Loucy (cell line): ENCODE measurements at regions not wholly inside any gene's neighbourhood (a gene's known extent, or its start where the extent isn't known, plus 50 kb on each side); places are given as distances from the start of the nearest gene placed in this dataset.

ENCODE experiments used
- H2AFZ ChIP-seq: fragments of 200-600 bp; sonication (generic); 2 replicates; pipeline ENCODE4 v1.6.0; 2016; ENCODE audit warnings: antibody characterized with exemption, mild to moderate bottlenecking, low read length, moderate library complexity
- H3F3A ChIP-seq: fragments of 200-600 bp; 2 replicates; pipeline ENCODE4 v1.6.0; 2016; ENCODE audit warnings: antibody characterized with exemption, low read depth, mild to moderate bottlenecking
- H3K27me3 ChIP-seq: fragments of 200-600 bp; sonication (generic); 2 replicates; pipeline ENCODE4 v1.6.1; 2014; ENCODE audit warnings: low read length, mild to moderate bottlenecking; ENCODE audit not compliant: insufficient read depth, poor library complexity, severe bottlenecking
- H3K36me3 ChIP-seq: fragments of 200-600 bp; sonication (generic); 2 replicates; pipeline ENCODE4 v1.6.1; 2016; ENCODE audit warnings: low read length; ENCODE audit not compliant: insufficient read depth
- H3K4me1 ChIP-seq: fragments of 200-600 bp; sonication (generic); 2 replicates; pipeline ENCODE4 v1.5.1; 2014; ENCODE audit warnings: low read length, mild to moderate bottlenecking; ENCODE audit not compliant: insufficient read depth, poor library complexity, severe bottlenecking
- H3K4me2 ChIP-seq: fragments of 200-600 bp; sonication (generic); 2 replicates; pipeline ENCODE4 v1.6.0; 2014; ENCODE audit warnings: antibody characterized with exemption, low read length, low read depth, mild to moderate bottlenecking; ENCODE audit not compliant: poor library complexity, severe bottlenecking
- H3K4me3 ChIP-seq: fragments of 200-600 bp; sonication (generic); 2 replicates; pipeline ENCODE4 v1.5.1; 2014; ENCODE audit warnings: low read length, mild to moderate bottlenecking, mixed read lengths; ENCODE audit not compliant: poor library complexity, severe bottlenecking
- H3K79me2 ChIP-seq: fragments of 200-600 bp; sonication (generic); 2 replicates; pipeline ENCODE4 v1.6.1; 2014; ENCODE audit warnings: low read length; ENCODE audit not compliant: insufficient read depth
- H3K9ac ChIP-seq: fragments of 200-600 bp; sonication (generic); 2 replicates; pipeline ENCODE4 v1.6.0; 2014; ENCODE audit warnings: mild to moderate bottlenecking, low read depth, low read length, moderate library complexity; ENCODE audit not compliant: poor library complexity, severe bottlenecking
- H3K9me2 ChIP-seq: fragments of 200-600 bp; sonication (generic); replicated peaks from 2 replicates; pipeline ENCODE4 v1.6.1; 2016; ENCODE audit warnings: low read depth, low read length, mixed read lengths
- H3K9me3 ChIP-seq: fragments of 200-600 bp; sonication (generic); 2 replicates; pipeline ENCODE4 v1.6.1; 2014; ENCODE audit warnings: mild to moderate bottlenecking, antibody characterized with exemption, low read length, low read depth; ENCODE audit not compliant: insufficient read depth
- H4K20me1 ChIP-seq: fragments of 200-600 bp; sonication (generic); 2 replicates; pipeline ENCODE4 v1.6.0; 2014; ENCODE audit warnings: antibody characterized with exemption, low read length, mild to moderate bottlenecking; ENCODE audit not compliant: insufficient read depth, poor library complexity, severe bottlenecking
- CTCF ChIP-seq: fragments of 200-600 bp; sonication (generic); conservative IDR thresholded peaks from 2 replicates; pipeline ENCODE4 v1.5.1; 2014; ENCODE audit warnings: mild to moderate bottlenecking, antibody characterized with exemption, low read length
- EZH2phosphoT487 ChIP-seq: fragments of 200-600 bp; IDR thresholded peaks from 2 replicates; pipeline ENCODE4 v1.6.1; 2018; ENCODE audit warnings: antibody characterized with exemption, mild to moderate bottlenecking, moderate library complexity, borderline replicate concordance

- Histone ChIP-seq H3K36me3 (no peaks in the 10 kb centered on the region), H3K4me1 (no peaks in the 10 kb centered on the region), H3K79me2 (no peaks in the 10 kb centered on the region), H3K4me2 (no peak overlapping the region), H2AFZ (no peak overlapping the region; the same call in 1 of the 2 replicates), H3F3A (no peaks in the 10 kb centered on the region), H4K20me1 (no peaks in the 10 kb centered on the region), H3K27me3 (no peaks in the 10 kb centered on the region), H3K4me3 (no peak overlapping the region), H3K9me3 (peaks cover 9% of the 10 kb centered on the region; the same call in 1 of the 2 replicates), H3K9ac (no peak overlapping the region), H3K9me2 (no peaks in the 10 kb centered on the region)
- TF ChIP-seq CTCF (no peak), EZH2phosphoT487 (no peak)
Measured at GRCh38 chr3:17955411-17955810, 213.0 kb upstream of the TBC1D5 start.

GRCh38 chr3:17954801-17955200, 212.4 kb upstream of the TBC1D5 start:
- no peak overlapping the region for H3K9ac ChIP-seq
- no peaks in the 10 kb centered on the region for H3K36me3 ChIP-seq
- H3K9me3 ChIP-seq, result peaks cover 9% of the 10 kb centered on the region; the same call in 1 of the 2 replicates
- no peak overlapping the region for H3K4me3 ChIP-seq
- no peaks in the 10 kb centered on the region for H4K20me1 ChIP-seq
- TF ChIP-seq CTCF, result no peak
- no peak for TF ChIP-seq EZH2phosphoT487
- H3F3A ChIP-seq, result no peaks in the 10 kb centered on the region
- H2AFZ ChIP-seq, result no peak overlapping the region
- no peaks in the 10 kb centered on the region for H3K9me2 ChIP-seq
- H3K4me2 ChIP-seq, result no peak overlapping the region
- H3K4me1 ChIP-seq, result no peaks in the 10 kb centered on the region
- no peaks in the 10 kb centered on the region for H3K79me2 ChIP-seq
- no peaks in the 10 kb centered on the region for H3K27me3 ChIP-seq

GRCh38 chr3:17951241-17951640, 208.8 kb upstream of the TBC1D5 start:
- TF ChIP-seq EZH2phosphoT487 (no peak), CTCF (no peak)
- peaks cover 9% of the 10 kb centered on the region; the same call in 1 of the 2 replicates for H3K9me3 ChIP-seq
- no peaks in the 10 kb centered on the region for H4K20me1 ChIP-seq
- H3K4me1 ChIP-seq, result peaks cover 27% of the 10 kb centered on the region
- H3K79me2 ChIP-seq, result no peaks in the 10 kb centered on the region
- no peaks in the 10 kb centered on the region for H3K9me2 ChIP-seq
- H3K9ac ChIP-seq, result no peak overlapping the region
- H3K36me3 ChIP-seq, result no peaks in the 10 kb centered on the region
- H3K27me3 ChIP-seq, result no peaks in the 10 kb centered on the region
- no peak overlapping the region for H2AFZ ChIP-seq
- no peak overlapping the region for H3K4me2 ChIP-seq
- H3K4me3 ChIP-seq, result no peak overlapping the region
- H3F3A ChIP-seq, result no peaks in the 10 kb centered on the region
